ENCODE measurements at regions not wholly inside any gene's neighbourhood (a gene's known extent, or its start where the extent isn't known, plus 50 kb on each side); places are given as distances from the start of the nearest gene placed in this dataset.

DNA sequence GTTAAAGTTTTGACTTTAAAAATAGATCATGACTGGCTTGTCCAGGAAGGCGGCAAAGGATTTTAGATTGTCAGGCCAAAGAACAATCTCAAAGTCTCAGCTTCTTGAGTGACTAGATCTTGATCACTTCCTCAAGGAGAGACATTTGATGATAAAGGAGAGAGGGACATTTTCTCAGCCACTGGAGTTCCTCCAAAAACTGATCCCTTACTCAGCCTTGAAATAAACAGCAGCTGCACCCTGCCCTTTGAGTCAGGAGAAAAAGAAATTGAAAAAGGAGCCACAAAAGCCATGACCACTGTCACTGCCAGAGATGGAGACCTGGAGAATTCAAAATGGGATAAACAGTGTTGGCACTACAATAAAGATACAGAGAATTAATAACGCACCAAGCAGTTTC, 288.4 kb upstream of the PRMT6 start:
- Histone ChIP-seq H3K9me3 (no peaks in the 10 kb centered on the region), H3K36me3 (ENCODE audit: low read depth, missing control alignments) (no peaks in the 10 kb centered on the region), H3K4me1 (no peaks in the 10 kb centered on the region), H3K27ac (no peak overlapping the region), H3K27me3 (no peaks in the 10 kb centered on the region), H3K4me3 (no peak overlapping the region)
- intact Hi-C loops (cut with DNase I; ENCODE audit: low total_unique reads): no loop called here
- DNase-seq: no peak
- no peak for TF ChIP-seq CTCF (IDR thresholded peaks at IDR 0.05)
- no peak for TF ChIP-seq POLR2A (IDR thresholded peaks at IDR 0.05)
- WGBS, 2 donors: 63 to 76% methylated on average over 2 of the region's 2 CpGs

- Histone ChIP-seq H3K27me3 (no peaks in the 10 kb centered on the region), H3K27ac (no peak overlapping the region), H3K4me3 (no peak overlapping the region), H3K4me1 (no peaks in the 10 kb centered on the region), H3K36me3 (ENCODE audit: low read depth, missing control alignments) (no peaks in the 10 kb centered on the region), H3K9me3 (no peaks in the 10 kb centered on the region)
- no peak for TF ChIP-seq POLR2A (IDR thresholded peaks at IDR 0.05)
- no peak for TF ChIP-seq CTCF (IDR thresholded peaks at IDR 0.05)
- WGBS, 2 donors: 80 to 90% methylated on average over 2 of the region's 2 CpGs
- intact Hi-C loops (cut with DNase I; ENCODE audit: low total_unique reads): no loop called here
- DNase-seq: no peak
Measured at GRCh38 chr1:106768501-106768900, 288.0 kb upstream of the PRMT6 start.

DNA sequence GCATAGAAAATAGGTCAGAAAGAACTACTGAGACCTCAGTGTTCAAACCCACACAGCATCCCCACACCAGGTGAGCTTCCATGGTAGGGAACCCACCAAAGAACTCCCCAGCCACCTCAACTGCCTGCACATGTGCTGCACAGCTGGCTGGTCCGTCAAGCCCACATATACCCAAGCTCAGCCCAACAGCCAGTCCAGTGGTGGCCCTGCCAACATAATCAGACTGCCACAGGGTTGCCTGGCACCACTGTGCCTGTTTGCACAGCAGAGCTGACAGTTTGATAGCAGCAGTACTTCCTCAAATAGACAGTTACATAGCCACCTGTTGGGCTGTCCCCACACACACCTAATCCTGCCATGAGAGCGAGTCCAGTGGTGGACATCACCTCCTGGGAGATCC, 283.3 kb upstream of the PRMT6 start:
- no peak for DNase-seq
- intact Hi-C loops (cut with DNase I; ENCODE audit: low total_unique reads): no loop called here
- no peak for TF ChIP-seq POLR2A (IDR thresholded peaks at IDR 0.05)
- no peak for TF ChIP-seq CTCF (IDR thresholded peaks at IDR 0.05)
- Histone ChIP-seq H3K9me3 (no peaks in the 10 kb centered on the region), H3K36me3 (ENCODE audit: low read depth, missing control alignments) (no peaks in the 10 kb centered on the region), H3K4me3 (no peak overlapping the region), H3K4me1 (no peaks in the 10 kb centered on the region), H3K27me3 (no peaks in the 10 kb centered on the region), H3K27ac (no peak overlapping the region)
- 79 to 90% methylated on average over 2 of the region's 2 CpGs for WGBS, 2 donors

DNA sequence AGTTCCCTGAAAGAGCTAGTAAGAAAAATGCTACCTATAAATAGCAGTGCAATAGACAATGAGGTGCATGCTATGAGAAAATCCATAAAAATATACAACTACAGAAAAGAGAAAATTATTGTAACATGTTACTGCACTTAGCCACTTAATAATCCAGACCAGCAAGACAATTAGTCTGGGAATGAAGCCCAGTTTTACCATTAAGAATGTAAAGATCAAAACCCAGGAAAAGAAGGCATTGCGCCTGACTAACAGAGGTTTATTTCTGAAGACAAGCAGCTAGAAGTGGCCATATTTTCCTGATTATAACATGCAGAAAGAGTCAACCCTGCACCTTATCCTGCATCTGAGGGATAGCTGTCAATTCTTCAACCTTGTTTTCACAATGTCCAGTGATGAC, 276.4 kb upstream of the PRMT6 start:
- Histone ChIP-seq H3K9me3 (no peaks in the 10 kb centered on the region), H3K4me3 (no peak overlapping the region), H3K36me3 (ENCODE audit: low read depth, missing control alignments) (no peaks in the 10 kb centered on the region), H3K4me1 (no peaks in the 10 kb centered on the region), H3K27me3 (no peaks in the 10 kb centered on the region), H3K27ac (no peak overlapping the region)
- TF ChIP-seq CTCF (IDR thresholded peaks at IDR 0.05): no peak
- TF ChIP-seq POLR2A (IDR thresholded peaks at IDR 0.05): no peak
- 84 to 89% methylated on average over 1 of the region's 1 CpG for WGBS, 2 donors
- intact Hi-C loops (cut with DNase I; ENCODE audit: low total_unique reads): no loop called here
- DNase-seq: no peak

DNA sequence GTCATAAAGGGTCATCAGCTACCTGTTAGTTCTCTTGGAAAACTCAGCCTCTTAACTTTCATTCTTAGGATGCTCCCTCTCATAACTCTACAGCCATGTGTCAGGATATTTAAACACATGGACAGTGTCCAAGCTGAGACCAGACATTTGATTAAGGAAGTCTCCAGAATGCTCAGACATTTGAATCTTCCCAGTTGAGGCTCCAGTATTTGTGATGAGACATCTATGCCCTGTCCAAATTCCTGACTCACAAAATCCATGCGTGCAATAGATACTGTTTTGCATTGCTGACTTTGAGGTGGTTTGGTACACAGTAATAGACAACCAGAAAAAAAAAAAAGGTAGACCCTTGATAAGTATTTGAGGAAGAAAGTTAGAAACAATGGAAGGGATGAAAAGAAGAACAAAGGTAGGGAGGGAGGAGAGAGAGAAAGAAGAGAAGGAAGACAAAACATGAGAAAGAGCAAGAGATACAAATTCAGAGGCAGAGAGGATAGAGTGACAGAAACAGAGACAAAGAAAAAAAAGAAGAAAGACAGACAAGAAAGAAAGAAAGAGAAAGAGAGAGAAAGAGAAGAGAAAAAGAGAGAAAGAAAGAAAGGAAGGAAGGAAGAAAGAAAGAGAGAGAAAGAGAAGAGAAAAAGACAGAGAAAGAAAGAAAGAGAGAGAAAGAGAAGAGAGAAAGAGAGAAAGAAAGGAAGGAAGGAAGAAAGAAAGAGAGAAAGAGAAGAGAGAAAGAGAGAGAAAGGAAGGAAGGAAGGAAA, 275.5 kb upstream of the PRMT6 start:
- no peak overlapping the region for H3K4me3 ChIP-seq
- TF ChIP-seq POLR2A (IDR thresholded peaks at IDR 0.05): no peak
- TF ChIP-seq CTCF (IDR thresholded peaks at IDR 0.05): no peak
- no peaks in the 10 kb centered on the region for H3K4me1 ChIP-seq
- WGBS, 2 donors: 92 to 93% methylated on average over 1 of the region's 1 CpG
- H3K27ac ChIP-seq: no peak overlapping the region
- H3K36me3 ChIP-seq (ENCODE audit: low read depth, missing control alignments): no peaks in the 10 kb centered on the region
- no peak for DNase-seq
- no peaks in the 10 kb centered on the region for H3K9me3 ChIP-seq
- intact Hi-C loops (cut with DNase I; ENCODE audit: low total_unique reads): no loop called here
- no peaks in the 10 kb centered on the region for H3K27me3 ChIP-seq

All from testis (tissue), 2 donors.